ENCODE measurements at regions not wholly inside any gene's neighbourhood (a gene's known extent, or its start where the extent isn't known, plus 50 kb on each side); places are given as distances from the start of the nearest gene placed in this dataset.

GRCh38 chr5:53323943-53324642 is 156.3 kb upstream of the FST start:
- TF ChIP-seq CTCF (IDR thresholded peaks at IDR 0.05) (no peak), POLR2A (IDR thresholded peaks at IDR 0.05) (no peak)

Data from heart left ventricle (tissue), 13 donors.